Colonic mucosa (tissue), 4 donors: ENCODE measurements at regions not wholly inside any gene's neighbourhood (a gene's known extent, or its start where the extent isn't known, plus 50 kb on each side); places are given as distances from the start of the nearest gene placed in this dataset.
"Not testable (repeated sequence)": the region's sequence is repeated elsewhere in the genome, so short reads cannot be mapped to it uniquely, and the experiment has no call there.

Source experiments
- DNase-seq: peaks from one replicate; pipeline ENCODE4 v3.0.0-alpha.2; 2020
- H3K27ac ChIP-seq: fragments of 200-600 bp; one replicate; pipeline ENCODE4 v1.8.0; 2021
- H3K27me3 ChIP-seq: fragments of 200-600 bp; one replicate; pipeline ENCODE4 v1.8.0; 2021
- H3K36me3 ChIP-seq: fragments of 200-600 bp; one replicate; pipeline ENCODE4 v1.8.0; 2021
- H3K4me1 ChIP-seq: fragments of 200-600 bp; one replicate; pipeline ENCODE4 v1.8.0; 2021; ENCODE audit warnings: mild to moderate bottlenecking
- H3K4me3 ChIP-seq: fragments of 200-600 bp; one replicate; pipeline ENCODE4 v1.8.0; 2021
- H3K9ac ChIP-seq, 2 donors: one replicate each; pipeline ENCODE4 v1.7.0; 2013; ENCODE audit warnings: control low read depth in 2 of 2, low read depth in 2 of 2, low read length in 2 of 2
- H3K9me3 ChIP-seq: fragments of 200-600 bp; one replicate; pipeline ENCODE4 v1.8.0; 2021
- intact Hi-C: fragments of 100-400 bp; cut with DNase I; formaldehyde crosslinking; loops from one replicate; pipeline ENCODE4 v1.14.1; 2022
- TF ChIP-seq, protein P1 (sequence below): fragments of 200-600 bp; IDR thresholded peaks from one replicate; pipeline ENCODE4 v1.8.0; 2022; ENCODE audit warnings: antibody characterized with exemption, mild to moderate bottlenecking
- donor health status: healthy.
- donor health status: DM: no; HTN: no; CAD: no.
- donor health status: DM: no; HTN: no; CAD: no.

DNA sequence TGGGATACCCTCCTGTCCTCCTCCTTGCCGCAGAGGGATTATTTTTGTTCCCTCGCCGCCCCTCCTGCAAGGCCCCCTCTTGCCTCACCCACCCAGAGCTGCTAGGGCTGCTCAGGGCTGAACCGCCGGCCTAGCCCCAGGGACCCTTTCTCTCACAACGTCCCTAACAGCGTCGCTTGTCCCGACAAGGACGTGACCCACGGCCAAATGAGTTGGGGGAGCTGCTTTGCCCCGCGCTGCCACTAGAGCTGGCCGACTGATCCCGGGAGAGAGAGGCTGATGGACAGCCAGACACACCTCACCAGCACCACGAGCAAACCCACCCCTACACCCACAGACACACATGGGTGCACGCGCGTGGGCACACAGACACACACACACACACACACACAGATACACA lies 154.6 kb upstream of the ALG10B start:
- Histone ChIP-seq H3K27ac (no peak overlapping the region), H3K4me1 (no peaks in the 10 kb centered on the region), H3K27me3 (no peaks in the 10 kb centered on the region), H3K36me3 (no peaks in the 10 kb centered on the region), H3K9ac (no peak overlapping the region), H3K4me3 (no peak overlapping the region), H3K9me3 (no peaks in the 10 kb centered on the region)
- DNase-seq = no peak
- TF ChIP-seq, protein P1, sequence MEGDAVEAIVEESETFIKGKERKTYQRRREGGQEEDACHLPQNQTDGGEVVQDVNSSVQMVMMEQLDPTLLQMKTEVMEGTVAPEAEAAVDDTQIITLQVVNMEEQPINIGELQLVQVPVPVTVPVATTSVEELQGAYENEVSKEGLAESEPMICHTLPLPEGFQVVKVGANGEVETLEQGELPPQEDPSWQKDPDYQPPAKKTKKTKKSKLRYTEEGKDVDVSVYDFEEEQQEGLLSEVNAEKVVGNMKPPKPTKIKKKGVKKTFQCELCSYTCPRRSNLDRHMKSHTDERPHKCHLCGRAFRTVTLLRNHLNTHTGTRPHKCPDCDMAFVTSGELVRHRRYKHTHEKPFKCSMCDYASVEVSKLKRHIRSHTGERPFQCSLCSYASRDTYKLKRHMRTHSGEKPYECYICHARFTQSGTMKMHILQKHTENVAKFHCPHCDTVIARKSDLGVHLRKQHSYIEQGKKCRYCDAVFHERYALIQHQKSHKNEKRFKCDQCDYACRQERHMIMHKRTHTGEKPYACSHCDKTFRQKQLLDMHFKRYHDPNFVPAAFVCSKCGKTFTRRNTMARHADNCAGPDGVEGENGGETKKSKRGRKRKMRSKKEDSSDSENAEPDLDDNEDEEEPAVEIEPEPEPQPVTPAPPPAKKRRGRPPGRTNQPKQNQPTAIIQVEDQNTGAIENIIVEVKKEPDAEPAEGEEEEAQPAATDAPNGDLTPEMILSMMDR = no peak
- intact Hi-C loops = no loop called here

GRCh38 chr12:38162708-38163441 lies 153.7 kb upstream of the ALG10B start:
- Histone ChIP-seq H3K4me3 (no peak overlapping the region), H3K27me3 (no peaks in the 10 kb centered on the region), H3K36me3 (no peaks in the 10 kb centered on the region), H3K9ac (no peak overlapping the region), H3K27ac (no peak overlapping the region), H3K4me1 (no peaks in the 10 kb centered on the region), H3K9me3 (no peaks in the 10 kb centered on the region)
- intact Hi-C loops = no loop called here
- TF ChIP-seq, protein P1 = no peak
- no peak for DNase-seq

- no peaks in the 10 kb centered on the region for H3K36me3 ChIP-seq
- no peaks in the 10 kb centered on the region for H3K9me3 ChIP-seq
- intact Hi-C loops = no loop called here
- no peak overlapping the region for H3K9ac ChIP-seq
- H3K4me3 ChIP-seq = no peak overlapping the region
- no peaks in the 10 kb centered on the region for H3K4me1 ChIP-seq
- no peaks in the 10 kb centered on the region for H3K27me3 ChIP-seq
- no peak for DNase-seq
- no peak overlapping the region for H3K27ac ChIP-seq
- TF ChIP-seq, protein P1 = no peak
Observed at GRCh38 chr12:38163442-38163801, 153.2 kb upstream of the ALG10B start.

GRCh38 chr12:38166225-38166624 lies 150.3 kb upstream of the ALG10B start:
- Histone ChIP-seq H3K4me1 (no peaks in the 10 kb centered on the region), H3K27ac (no peak overlapping the region), H3K4me3 (no peak overlapping the region), H3K9me3 (no peaks in the 10 kb centered on the region), H3K36me3 (no peaks in the 10 kb centered on the region), H3K27me3 (no peaks in the 10 kb centered on the region), H3K9ac (no peak overlapping the region)
- TF ChIP-seq, protein P1 = no peak
- intact Hi-C loops = no loop called here
- no peak for DNase-seq

DNA sequence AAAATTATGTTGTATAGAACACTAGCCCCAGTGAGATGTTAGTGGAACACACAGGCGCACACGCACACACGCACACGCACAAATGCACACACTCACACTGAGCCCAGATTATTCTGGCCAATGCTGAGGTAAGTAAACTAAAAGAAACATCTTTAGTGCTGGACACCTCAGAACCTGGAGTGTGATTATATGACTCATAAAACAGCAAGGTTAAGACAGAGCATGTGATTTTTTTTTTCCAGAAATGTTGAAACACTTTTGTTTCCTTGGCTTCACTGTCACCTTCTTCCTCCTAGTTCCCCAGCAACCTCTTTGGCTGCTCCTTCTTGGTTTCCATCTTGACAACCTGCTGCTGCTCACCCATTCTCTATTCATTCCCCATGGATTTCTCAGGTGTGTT lies 141.0 kb upstream of the ALG10B start:
- Histone ChIP-seq H3K27ac (no peak overlapping the region), H3K4me3 (no peak overlapping the region), H3K9ac (no peak overlapping the region), H3K9me3 (no peaks in the 10 kb centered on the region), H3K27me3 (no peaks in the 10 kb centered on the region), H3K4me1 (no peaks in the 10 kb centered on the region), H3K36me3 (no peaks in the 10 kb centered on the region)
- DNase-seq = no peak
- intact Hi-C loops = no loop called here
- TF ChIP-seq, protein P1 = no peak

DNA sequence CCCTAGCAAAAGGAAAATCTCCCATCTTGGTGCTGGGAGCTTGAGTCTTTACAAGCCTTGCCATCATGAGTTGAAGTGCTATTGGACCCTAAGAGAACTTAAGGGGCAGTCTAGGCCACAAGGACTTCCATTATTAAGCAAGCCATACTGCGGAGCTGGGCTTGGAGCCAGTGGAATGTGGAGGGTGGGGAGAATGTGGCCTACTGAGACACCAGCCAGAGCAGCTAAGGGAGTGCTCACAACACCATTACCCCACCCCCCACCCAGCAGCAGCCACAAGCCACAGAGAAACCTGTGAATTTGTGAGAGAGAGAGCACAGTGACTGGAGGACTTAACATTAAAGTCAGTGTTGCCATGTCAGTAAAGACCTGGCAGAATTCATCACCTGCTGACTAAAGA lies 133.0 kb upstream of the ALG10B start:
- H3K27me3 ChIP-seq, H3K27ac ChIP-seq, H3K9me3 ChIP-seq, H3K4me1 ChIP-seq, H3K36me3 ChIP-seq, H3K4me3 ChIP-seq, DNase-seq, H3K9ac ChIP-seq, intact Hi-C loops: not testable (repeated sequence)

DNA sequence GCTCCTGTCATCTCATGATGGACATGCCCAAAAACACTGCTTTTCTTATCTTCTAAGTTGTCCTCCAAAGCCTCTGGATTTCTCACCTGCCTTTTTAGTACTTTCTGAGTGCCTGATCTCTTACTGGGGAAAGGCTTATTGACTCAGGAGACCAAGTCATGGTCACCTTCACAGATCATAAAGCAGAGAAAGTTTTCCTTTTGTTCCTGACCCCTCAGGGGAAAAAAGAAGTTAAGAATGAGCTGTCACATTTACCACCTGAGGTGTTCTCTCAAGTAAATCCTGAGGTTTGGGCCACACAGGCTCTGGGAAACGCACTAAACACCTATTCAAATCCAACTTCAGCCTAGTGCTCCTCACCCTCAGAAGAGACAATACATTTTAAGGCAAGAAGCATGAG lies 119.3 kb upstream of the ALG10B start:
- H3K27ac ChIP-seq, H3K4me1 ChIP-seq, H3K27me3 ChIP-seq, DNase-seq, H3K9ac ChIP-seq, intact Hi-C loops, H3K4me3 ChIP-seq, H3K36me3 ChIP-seq, H3K9me3 ChIP-seq: not testable (repeated sequence)
